ENCODE measurements at regions not wholly inside any gene's neighbourhood (a gene's known extent, or its start where the extent isn't known, plus 50 kb on each side); places are given as distances from the start of the nearest gene placed in this dataset.

- TF ChIP-seq, protein P1, sequence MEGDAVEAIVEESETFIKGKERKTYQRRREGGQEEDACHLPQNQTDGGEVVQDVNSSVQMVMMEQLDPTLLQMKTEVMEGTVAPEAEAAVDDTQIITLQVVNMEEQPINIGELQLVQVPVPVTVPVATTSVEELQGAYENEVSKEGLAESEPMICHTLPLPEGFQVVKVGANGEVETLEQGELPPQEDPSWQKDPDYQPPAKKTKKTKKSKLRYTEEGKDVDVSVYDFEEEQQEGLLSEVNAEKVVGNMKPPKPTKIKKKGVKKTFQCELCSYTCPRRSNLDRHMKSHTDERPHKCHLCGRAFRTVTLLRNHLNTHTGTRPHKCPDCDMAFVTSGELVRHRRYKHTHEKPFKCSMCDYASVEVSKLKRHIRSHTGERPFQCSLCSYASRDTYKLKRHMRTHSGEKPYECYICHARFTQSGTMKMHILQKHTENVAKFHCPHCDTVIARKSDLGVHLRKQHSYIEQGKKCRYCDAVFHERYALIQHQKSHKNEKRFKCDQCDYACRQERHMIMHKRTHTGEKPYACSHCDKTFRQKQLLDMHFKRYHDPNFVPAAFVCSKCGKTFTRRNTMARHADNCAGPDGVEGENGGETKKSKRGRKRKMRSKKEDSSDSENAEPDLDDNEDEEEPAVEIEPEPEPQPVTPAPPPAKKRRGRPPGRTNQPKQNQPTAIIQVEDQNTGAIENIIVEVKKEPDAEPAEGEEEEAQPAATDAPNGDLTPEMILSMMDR (IDR thresholded peaks at IDR 0.05), result no peak
- TF ChIP-seq POLR2A (IDR thresholded peaks at IDR 0.05), result no peak
Measured at GRCh38 chr1:82343381-82343780, 542.6 kb downstream of the ADGRL2 start.

Measured in Peyer's patch (tissue), 4 donors.